ENCODE measurements at regions not wholly inside any gene's neighbourhood (a gene's known extent, or its start where the extent isn't known, plus 50 kb on each side); places are given as distances from the start of the nearest gene placed in this dataset.
"Not testable (repeated sequence)": the region's sequence is repeated elsewhere in the genome, so short reads cannot be mapped to it uniquely, and the experiment has no call there.

GRCh38 chr10:90286406-90286805, 571.4 kb downstream of the HTR7 start:
- DNase-seq (ENCODE audit: missing footprints) (no peak), ATAC-seq (no peak)
- intact Hi-C loops (cut with DNase I), result no loop called here

- DNase-seq (ENCODE audit: missing footprints) (no peak), ATAC-seq (no peak)
- intact Hi-C loops (cut with DNase I), result no loop called here
Observed at GRCh38 chr10:90286941-90287340, 570.9 kb downstream of the HTR7 start.

- intact Hi-C loops (cut with DNase I), result no loop called here
- ATAC-seq, result peak; percentile 70
- DNase-seq (ENCODE audit: missing footprints), result no peak
Observed at GRCh38 chr10:90288391-90288933, 569.4 kb downstream of the HTR7 start.

- DNase-seq (ENCODE audit: missing footprints), result no peak
- ATAC-seq, result peak; percentile 50
- intact Hi-C loops (cut with DNase I), result no loop called here
Observed at GRCh38 chr10:90289037-90289436, 568.8 kb downstream of the HTR7 start.

- intact Hi-C loops (cut with DNase I), result no loop called here
- no peak for DNase-seq (ENCODE audit: missing footprints)
- ATAC-seq, result no peak
Observed at GRCh38 chr10:90293616-90294015, 564.2 kb downstream of the HTR7 start.

GRCh38 chr10:90294821-90295540, 562.9 kb downstream of the HTR7 start:
- intact Hi-C loops (cut with DNase I); ATAC-seq; DNase-seq (ENCODE audit: missing footprints): not testable (repeated sequence)

GRCh38 chr10:90302031-90302430, 555.8 kb downstream of the HTR7 start:
- ATAC-seq; intact Hi-C loops (cut with DNase I): not testable (repeated sequence)

GRCh38 chr10:90302758-90303481, 554.9 kb downstream of the HTR7 start:
- ATAC-seq (no peak), DNase-seq (ENCODE audit: missing footprints) (no peak)
- intact Hi-C loops (cut with DNase I), result no loop called here

More at GRCh38 chr10:90302031-90302430, 555.8 kb downstream of the HTR7 start:
- not testable (repeated sequence) for DNase-seq (ENCODE audit: missing footprints)

GRCh38 chr10:90304533-90304932, 553.3 kb downstream of the HTR7 start:
- ATAC-seq, result no peak
- intact Hi-C loops (cut with DNase I), result no loop called here
- no peak for DNase-seq (ENCODE audit: missing footprints)

- intact Hi-C loops (cut with DNase I), result no loop called here
- DNase-seq (ENCODE audit: missing footprints) (no peak), ATAC-seq (no peak)
Observed at GRCh38 chr10:90306187-90306586, 551.7 kb downstream of the HTR7 start.

- DNase-seq (ENCODE audit: missing footprints) (no peak), ATAC-seq (no peak)
- intact Hi-C loops (cut with DNase I), result no loop called here
Observed at GRCh38 chr10:90308223-90308622, 549.6 kb downstream of the HTR7 start.

GRCh38 chr10:90313576-90314325, 544.1 kb downstream of the HTR7 start:
- DNase-seq (ENCODE audit: missing footprints), result no peak
- intact Hi-C loops (cut with DNase I), result no loop called here
- no peak for ATAC-seq

GRCh38 chr10:90314718-90315117, 543.1 kb downstream of the HTR7 start:
- no peak for ATAC-seq
- intact Hi-C loops (cut with DNase I), result no loop called here
- DNase-seq (ENCODE audit: missing footprints), result no peak

- ATAC-seq (no peak), DNase-seq (ENCODE audit: missing footprints) (no peak)
- intact Hi-C loops (cut with DNase I), result no loop called here
Observed at GRCh38 chr10:90317172-90317571, 540.7 kb downstream of the HTR7 start.

- ATAC-seq, result no peak
- DNase-seq (ENCODE audit: missing footprints), result no peak
- intact Hi-C loops (cut with DNase I), result no loop called here
Observed at GRCh38 chr10:90318659-90319058, 539.2 kb downstream of the HTR7 start.

GRCh38 chr10:90319188-90319914, 538.5 kb downstream of the HTR7 start:
- intact Hi-C loops (cut with DNase I), result no loop called here
- no peak for ATAC-seq

GRCh38 chr10:90321132-90321816, 536.6 kb downstream of the HTR7 start:
- ATAC-seq, result no peak
- no peak for DNase-seq (ENCODE audit: missing footprints)
- intact Hi-C loops (cut with DNase I), result no loop called here

More at GRCh38 chr10:90319188-90319914, 538.5 kb downstream of the HTR7 start:
- DNase-seq (ENCODE audit: missing footprints), result no peak
